Stimulated activated CD4-positive, alpha-beta T cell treated with anti-CD3 and anti-CD28 coated beads, Interleukin-4, amount 100 ng/mL, for 24 hours (primary cell): ENCODE measurements at regions not wholly inside any gene's neighbourhood (a gene's known extent, or its start where the extent isn't known, plus 50 kb on each side); places are given as distances from the start of the nearest gene placed in this dataset.

ENCODE experiments used
- DNase-seq: peaks from one replicate; pipeline ENCODE4 v3.0.0-alpha.2; 2020

- DNase-seq = no peak
Observed at GRCh38 chr5:168007286-168007685, 284.2 kb upstream of the WWC1 start.

- no peak for DNase-seq
Observed at GRCh38 chr5:168008555-168008954, 282.9 kb upstream of the WWC1 start.

- DNase-seq = no peak
Observed at GRCh38 chr5:168011096-168011495, 280.3 kb upstream of the WWC1 start.

GRCh38 chr5:168012006-168012405, 279.4 kb upstream of the WWC1 start:
- DNase-seq = no peak

DNA sequence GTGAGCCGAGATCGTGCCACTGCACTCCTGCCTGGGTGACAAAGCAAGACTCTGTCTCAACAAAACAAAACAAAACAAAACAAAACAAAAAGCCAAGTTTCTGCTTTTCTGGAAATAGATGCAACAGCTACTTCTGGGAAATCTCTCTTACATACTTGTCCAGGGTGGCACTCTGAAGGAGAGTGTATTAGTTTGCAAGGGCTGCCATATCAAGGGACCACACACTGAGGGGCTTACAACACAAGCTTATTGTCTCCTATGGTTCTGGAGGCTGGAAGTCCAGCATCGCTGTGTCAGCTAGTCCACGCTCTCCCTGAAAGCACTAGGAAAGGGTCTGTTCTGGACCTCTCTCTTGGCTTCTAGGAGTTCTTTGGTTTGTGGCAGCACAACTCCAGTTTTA, 277.9 kb upstream of the WWC1 start:
- DNase-seq = no peak

- DNase-seq = no peak
Observed at GRCh38 chr5:168014433-168015123, 276.9 kb upstream of the WWC1 start.

GRCh38 chr5:168015506-168015905, 275.9 kb upstream of the WWC1 start:
- no peak for DNase-seq

GRCh38 chr5:168017313-168017712, 274.1 kb upstream of the WWC1 start:
- no peak for DNase-seq

- no peak for DNase-seq
Observed at GRCh38 chr5:168019143-168019542, 272.3 kb upstream of the WWC1 start.

DNA sequence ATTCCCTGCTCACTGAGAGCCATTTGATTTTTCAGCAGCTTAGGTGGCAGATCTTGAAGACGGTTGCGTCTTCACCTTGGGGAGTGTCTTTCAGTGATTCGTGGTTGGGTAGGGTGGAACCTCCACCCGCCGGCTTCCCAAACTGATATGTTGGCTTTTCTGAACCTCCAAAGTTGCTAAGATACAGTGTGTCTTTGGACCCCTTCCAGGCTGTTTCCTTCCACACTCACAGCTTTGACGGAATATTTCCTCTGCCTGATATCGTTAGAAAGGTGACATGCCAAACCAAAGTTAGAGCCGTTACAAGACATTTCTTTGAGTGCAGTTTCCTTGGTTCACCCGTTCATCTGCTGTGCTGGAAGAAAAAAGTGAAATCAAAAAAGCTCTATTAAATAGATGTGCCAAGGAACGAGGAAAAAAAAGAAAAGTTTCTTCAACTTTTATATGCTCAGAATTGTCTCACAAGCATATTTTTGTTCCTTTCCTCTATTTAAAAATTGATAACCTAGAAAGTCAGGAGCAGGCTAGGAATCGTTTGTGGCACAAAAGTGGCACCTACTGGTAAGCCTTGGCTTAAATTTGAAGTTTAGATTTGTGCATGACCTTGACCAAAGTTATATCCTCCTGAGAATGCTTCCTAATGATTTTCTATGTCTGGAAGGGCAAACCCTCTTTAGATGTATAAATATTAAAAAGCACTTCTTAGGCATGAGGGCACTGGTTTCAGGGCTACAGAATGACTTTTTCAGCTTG, 270.7 kb upstream of the WWC1 start:
- DNase-seq = no peak

DNA sequence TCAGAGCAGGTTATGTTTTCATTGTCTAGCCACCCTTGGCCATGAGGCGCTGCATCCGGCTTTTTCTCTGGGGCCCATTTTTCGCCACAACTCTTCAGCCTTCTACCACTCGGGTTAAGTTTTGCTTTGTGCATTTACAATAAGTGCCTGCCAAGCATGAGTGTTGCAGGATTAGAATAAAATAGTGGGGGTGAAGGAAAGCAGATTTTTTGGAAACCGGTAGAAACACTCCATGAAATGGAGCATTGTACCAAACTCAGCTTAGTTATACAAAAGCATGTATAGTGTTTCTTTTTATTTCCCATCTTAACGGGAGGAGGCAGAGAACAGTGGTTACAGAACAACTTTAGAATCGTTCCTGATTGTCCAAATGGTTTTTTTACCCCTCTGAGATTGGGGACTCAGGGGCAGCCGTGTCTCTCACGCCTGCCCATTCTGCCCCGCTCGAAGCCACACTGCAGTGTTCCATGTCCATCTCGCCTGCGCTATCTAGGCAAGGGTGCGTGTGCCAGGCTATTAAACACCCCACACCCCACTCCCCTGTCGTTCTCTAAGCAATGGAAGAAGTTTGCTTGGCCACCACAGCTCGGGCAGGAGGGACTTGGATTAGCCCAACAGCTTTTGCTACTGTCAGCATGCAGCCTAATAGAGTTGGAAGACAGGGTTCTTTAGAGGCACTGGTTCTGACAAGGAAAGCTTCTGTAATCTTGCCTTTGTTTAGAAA, 268.8 kb upstream of the WWC1 start:
- no peak for DNase-seq

DNA sequence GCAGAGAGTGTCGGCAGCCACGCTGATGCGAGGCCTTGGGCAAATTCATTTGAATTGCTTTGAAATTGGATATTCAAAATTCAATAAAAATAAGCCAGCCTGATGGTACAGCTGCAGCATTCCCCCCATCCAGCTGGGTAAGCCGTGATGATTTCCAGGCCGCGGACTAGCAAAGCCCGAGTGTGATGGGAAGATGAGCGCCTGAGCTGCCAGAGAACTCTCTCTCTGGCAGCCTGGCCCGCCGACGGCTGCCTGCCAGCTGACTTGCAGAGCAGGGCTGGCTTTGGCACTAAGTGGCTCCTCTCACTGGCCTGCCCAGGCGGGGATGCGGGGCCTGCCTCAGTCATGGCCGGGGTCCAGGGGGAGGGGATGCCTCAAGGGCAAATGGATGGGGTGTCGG, 268.3 kb upstream of the WWC1 start:
- no peak for DNase-seq

DNA sequence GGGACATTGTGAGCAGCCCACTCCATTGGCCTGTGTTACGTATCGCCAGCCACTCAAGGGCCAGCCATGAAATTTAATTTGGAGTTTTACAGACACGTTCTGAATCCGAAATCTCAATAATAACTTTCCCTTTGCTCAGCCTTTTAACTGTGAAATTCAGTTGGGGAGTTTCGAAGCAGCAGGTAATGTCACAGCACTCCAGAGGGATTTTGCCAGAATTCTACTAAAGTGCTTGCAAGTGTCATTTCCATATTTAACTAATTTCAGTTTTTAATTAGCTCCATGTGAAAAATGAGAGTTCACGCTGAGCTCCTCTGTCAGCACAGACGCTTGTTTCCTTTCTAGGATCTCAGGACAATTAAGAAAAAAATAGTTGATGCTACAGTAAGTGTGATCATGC, 267.1 kb upstream of the WWC1 start:
- DNase-seq = no peak

- no peak for DNase-seq
Observed at GRCh38 chr5:168027007-168027406, 264.4 kb upstream of the WWC1 start.

DNA sequence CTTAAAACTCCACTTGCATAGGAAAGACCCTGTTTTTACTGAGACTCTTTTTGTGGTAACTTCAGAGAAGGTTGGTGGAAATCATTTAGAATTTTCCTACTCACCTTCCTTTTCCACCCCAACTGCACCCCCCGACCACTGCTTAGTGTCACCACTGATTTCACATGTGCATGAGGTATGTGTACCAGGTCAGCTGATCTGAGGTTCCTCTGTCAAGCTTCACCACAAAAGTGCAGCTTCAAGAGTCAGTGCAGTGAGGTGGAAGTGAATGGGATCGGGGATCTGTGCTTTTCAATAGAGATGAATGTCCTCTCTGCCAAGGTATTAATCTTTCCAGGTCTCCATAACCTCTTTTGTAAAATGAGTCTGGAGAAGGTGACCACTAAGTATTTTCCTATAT, 260.5 kb upstream of the WWC1 start:
- DNase-seq = no peak

DNA sequence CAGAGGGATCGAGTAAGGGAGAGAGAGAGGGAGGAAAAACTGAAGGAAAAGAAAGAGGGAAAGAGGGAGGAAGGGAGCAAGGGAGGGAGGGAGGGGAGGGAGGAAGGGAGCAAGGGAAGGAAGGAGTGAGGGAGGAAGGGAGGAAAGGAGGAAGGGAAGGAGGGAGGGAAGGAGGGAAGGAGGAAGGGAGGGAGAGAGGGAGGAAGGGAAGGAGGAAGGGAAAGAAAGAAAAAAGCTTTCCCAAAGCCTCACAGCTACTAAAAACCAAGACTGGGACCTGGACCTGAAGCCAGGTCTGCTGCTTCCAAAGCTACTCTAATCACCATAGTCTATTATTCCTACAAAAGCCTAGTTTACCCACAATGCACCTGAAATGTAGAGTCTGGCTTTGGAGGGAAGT, 259.8 kb upstream of the WWC1 start:
- DNase-seq = no peak

DNA sequence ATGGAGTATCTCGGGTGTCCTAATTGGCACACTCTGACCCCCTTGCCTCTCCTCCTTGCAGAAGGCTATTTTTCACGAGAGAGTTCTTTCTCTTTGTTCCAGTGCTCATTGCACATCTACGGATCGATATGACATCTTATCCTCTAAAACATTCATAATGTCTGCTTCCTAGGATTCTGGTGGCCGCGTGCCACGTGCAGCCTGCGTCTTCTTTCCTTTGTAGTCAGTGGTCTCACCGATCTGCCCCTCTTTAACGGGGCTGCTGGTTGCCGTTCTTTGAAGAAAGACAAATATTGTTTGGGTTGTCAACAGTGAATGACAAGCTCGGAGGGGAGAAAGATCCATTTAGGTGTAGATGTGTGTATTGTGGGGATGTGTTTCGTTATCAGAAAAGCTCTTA, 252.4 kb upstream of the WWC1 start:
- no peak for DNase-seq

- DNase-seq = no peak
Observed at GRCh38 chr5:168039566-168040248, 251.7 kb upstream of the WWC1 start.

DNA sequence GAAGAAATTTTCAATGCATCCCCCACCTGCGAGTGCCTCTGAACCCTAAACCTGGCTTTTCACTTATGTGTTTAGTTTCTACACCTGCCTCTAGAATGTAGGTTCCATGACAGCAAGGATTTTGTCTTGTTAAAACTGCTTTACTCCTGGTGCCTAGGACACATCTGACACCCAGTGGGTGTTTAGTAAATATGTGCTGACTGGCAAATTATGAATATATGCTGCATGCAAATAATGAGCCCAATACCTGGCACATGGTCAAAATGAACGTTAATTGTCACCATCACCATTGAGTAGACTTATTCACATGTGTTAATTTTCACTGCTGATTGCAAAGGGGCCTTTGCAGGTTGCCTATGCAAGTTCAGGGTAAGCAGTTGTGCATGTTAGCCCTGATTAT, 249.9 kb upstream of the WWC1 start:
- DNase-seq = no peak

DNA sequence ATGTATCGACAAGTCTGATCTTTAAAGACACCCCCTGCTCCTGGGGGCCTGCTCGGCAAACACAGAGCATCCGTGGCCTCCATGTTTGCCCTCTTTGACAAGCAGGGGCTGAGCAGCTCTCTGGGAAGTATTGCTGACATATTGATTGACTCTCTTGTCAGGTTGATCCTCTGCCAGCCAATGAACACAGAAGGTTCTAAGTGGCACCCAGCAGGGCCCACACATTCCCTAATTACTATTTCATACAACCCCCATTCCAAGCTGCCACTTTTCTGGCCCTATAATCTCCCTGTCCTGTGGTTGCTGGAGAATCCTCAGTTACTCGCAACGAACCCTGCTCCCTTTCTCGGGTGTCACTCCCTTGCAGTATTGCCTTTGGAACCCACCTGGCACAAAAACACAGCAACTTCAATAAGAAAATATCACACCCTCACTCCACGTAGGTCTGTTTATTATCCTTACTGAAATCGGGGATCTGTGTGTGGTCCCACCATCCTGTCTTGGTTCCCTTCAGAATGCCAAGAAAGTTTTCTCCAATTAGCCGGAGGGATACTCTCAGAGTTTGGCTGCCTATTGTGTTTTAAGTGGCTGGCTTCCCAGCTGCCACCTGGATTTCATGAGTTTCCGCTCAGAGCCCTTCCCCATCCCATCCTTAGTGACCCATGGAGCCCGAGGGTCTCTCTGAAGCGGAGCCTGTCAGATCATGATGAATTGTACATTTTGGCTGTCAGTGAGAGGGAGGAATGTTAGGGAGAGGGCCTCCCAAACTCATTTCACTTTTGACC, 249.0 kb upstream of the WWC1 start:
- DNase-seq = no peak

- no peak for DNase-seq
Observed at GRCh38 chr5:168046163-168046562, 245.3 kb upstream of the WWC1 start.

DNA sequence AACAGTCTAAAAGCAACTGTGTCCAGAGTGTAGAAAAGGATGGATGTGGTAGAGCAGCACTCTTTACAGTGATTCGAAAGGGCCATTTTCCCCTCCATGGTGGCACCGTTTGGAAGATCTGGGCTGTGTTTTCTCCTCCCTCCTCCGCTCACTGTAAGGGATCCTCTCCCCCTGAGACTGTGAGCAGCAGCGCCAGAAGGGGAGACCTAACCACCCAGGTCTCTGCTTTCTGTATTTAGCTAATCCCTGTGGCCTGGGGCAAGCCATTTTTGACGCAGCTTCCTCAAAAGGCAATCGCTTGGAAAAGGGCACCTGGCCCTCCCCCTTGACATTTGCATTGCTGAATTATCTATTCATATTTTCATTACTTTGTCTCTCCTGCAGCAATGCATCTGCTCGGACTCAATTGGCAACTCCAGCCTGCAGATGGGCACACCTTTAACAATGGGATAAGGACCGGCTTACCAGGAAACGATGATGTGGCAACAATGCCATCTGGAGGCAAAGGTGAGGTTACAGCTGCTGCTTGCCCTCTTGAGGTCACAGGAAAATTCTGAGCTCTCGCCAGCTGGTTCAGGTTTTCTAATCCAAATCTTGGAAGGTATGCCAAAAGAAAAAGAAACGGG, 244.3 kb upstream of the WWC1 start:
- no peak for DNase-seq
